NCI-H446 treated with DMSO at 0.1 percent for 48 hours (cell line): ENCODE measurements at regions not wholly inside any gene's neighbourhood (a gene's known extent, or its start where the extent isn't known, plus 50 kb on each side); places are given as distances from the start of the nearest gene placed in this dataset.

Source experiments
- DNase-seq: peaks from one replicate; lab custom pipeline; 2025; lab: John Stamatoyannopoulos, UW

DNA sequence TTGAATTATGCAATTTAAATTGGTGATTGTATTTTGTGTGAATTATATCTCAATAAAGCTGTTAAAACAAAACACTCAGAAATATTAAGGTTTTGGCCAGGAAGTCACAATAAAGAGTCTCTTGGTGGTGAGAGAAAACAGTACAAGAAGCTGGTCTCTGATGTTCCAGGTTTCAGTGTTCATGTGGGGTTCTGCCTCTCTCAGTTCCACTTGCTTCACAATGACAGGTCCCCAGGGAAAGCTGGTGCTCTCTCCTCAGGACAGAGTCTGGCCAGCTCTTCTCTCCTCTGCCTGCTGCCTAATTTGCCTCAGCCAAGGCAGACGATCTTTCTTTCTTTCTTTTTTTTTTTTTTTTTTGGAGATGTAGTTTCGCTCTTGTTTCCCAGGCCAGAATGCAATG, 342.9 kb upstream of the PLXNA2 start:
- DNase-seq = no peak

GRCh38 chr1:208593306-208594006, 349.3 kb upstream of the PLXNA2 start:
- no peak for DNase-seq

- DNase-seq = no peak
Observed at GRCh38 chr1:208595236-208595635, 351.1 kb upstream of the PLXNA2 start.

GRCh38 chr1:208595745-208596144, 351.6 kb upstream of the PLXNA2 start:
- DNase-seq = peak; percentile 19

GRCh38 chr1:208597571-208597970, 353.4 kb upstream of the PLXNA2 start:
- no peak for DNase-seq

DNA sequence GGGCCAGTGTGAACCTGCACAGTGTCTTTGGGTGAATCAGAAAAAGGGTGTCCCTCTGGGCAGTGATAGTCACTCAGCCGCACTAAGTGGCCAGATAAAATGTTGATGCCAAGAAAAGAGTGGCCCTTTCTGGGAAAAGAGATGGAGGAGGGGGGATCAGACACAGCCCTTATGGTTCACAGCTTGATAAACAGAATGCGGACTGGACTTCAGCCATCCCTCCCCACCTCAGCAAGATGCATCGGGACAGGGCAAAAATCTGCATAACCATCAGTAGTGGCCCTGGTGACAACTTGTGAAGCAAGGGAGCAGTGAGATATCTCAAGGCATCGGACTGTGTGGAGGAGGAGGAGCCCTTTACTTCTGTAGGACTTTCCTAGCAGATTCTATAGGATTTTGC, 353.8 kb upstream of the PLXNA2 start:
- no peak for DNase-seq

DNA sequence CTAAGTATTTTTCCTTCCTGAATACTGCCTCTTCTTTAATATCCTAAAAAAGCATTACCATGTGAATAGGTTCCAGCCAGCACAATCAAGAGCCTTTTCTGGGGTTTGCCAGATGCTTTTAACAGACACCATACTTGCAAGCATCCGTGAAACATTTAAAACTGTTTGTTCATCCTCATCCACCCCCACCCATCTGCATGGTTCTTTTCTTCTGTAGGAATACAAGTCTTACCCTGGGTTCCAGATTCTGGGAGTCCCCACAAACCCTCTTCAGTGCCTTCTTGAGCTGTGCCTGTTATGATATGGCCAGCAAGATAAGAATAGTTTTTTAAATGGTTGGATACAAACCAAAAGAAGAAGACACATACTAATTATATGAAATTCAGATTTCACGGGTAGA, 354.9 kb upstream of the PLXNA2 start:
- DNase-seq = no peak

GRCh38 chr1:208600456-208601190, 356.4 kb upstream of the PLXNA2 start:
- DNase-seq = no peak

- DNase-seq = no peak
Observed at GRCh38 chr1:208601561-208601960, 357.4 kb upstream of the PLXNA2 start.

DNA sequence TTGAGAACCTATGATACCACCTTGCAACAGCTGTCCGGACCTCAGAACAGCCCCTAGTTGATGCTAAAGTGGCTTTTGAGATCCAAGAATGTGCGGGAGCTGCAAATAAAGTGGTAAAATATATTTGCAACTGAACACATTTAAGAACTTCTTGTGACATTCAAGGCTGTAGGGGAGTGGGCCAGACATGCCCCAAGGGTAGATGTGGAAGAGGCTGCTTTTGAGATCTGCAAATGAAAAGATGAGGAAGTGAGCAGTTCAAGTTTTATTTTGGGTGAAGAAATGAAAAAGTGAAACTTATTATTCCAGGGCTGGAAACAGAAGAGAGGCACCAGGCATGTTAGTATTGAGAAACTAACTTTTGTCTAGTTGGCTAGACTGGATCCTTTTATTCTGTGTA, 359.5 kb upstream of the PLXNA2 start:
- no peak for DNase-seq

DNA sequence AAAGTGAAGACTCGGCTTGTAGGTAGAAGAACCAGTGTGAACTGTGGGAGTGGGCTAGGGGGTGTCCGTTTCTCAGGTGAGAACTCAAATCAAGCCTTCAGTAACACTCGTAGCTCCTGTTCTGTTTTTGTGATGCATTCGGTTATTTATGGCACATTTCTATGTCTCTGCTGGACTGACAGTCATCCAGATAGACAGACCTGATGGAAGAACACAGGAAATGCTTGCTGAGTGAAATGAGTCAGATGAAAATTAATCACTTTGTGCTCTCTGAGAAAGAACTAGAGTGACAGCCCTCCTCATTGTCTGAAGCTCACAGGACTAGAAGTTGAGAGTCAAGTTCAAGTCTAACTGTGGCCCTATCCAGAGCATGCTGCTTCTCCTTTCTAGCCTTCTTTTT, 360.1 kb upstream of the PLXNA2 start:
- no peak for DNase-seq

GRCh38 chr1:208606959-208607358, 362.8 kb upstream of the PLXNA2 start:
- no peak for DNase-seq

DNA sequence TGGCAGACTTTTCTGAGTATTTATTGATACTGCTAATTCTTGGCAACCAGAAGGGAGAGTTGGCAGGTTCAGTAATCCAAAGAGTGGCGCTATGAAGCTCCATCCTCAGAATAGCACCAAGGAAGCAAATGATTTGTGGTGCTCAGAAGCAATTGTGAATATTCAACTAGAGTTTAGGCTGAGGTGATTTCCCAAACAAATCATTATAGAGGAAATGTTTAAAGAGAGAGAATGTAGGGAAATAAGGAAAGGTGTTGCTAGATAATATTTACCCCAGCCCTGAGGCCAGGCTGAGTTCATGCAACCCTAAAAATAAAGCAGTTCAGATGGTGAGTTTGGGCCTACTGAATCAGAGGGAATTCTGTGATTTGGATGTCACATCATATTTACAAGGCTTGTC, 363.4 kb upstream of the PLXNA2 start:
- no peak for DNase-seq

DNA sequence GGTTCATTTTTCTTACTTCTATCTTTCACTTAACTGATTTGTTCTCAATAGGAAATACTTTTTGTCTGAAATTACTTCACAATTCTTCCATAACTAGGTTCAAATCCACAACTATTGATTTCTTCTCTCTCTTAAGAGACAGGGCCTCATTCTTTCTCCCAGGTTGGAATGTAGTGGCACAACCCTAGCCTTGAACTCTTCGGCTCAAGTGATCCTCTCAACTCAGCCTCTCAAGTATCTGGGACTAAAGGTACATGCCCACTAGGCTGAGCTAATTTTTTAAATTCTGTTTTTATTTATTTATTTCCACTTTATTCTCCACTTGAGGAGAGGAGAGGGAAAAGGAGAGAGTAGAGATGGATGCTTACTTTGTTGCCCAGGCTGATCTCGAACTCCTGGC, 370.4 kb upstream of the PLXNA2 start:
- no peak for DNase-seq

DNA sequence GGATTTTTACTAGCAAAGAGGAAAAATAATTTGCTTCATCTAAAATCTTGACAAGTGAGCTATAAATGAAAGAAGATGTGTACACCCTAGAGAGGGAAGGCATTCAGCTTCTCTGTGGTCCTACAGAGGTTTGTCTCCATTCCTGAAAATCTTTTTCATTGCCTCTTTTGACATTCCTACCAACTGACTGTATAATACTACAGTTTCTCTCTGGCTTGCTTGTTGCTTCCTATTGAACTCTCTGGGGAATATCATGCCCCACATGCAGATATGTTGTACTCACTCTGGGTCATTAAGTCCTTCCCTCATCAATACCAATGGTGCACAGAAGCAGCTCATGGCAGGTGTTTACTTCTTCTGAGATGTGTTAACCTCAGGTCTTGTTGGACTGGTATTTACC, 371.2 kb upstream of the PLXNA2 start:
- DNase-seq = no peak

DNA sequence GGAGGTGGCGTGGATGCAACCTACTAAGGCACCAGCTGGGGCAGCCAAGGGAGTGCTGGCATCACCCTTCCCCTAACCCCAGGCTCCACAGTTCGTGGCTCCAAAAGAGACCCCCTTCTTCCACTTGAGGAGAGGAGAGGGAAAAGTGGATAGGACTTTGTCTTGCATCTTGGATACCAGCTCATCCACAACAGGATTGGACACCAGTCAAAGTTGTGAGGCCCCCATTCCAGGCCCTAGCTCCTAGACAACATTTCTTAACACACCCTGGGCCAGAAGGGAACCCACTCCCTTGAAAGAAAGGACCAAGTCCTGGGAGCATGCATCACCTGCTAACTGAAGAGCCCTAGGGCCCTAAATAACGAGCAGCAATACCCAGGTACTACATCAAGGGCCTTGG, 372.6 kb upstream of the PLXNA2 start:
- no peak for DNase-seq

DNA sequence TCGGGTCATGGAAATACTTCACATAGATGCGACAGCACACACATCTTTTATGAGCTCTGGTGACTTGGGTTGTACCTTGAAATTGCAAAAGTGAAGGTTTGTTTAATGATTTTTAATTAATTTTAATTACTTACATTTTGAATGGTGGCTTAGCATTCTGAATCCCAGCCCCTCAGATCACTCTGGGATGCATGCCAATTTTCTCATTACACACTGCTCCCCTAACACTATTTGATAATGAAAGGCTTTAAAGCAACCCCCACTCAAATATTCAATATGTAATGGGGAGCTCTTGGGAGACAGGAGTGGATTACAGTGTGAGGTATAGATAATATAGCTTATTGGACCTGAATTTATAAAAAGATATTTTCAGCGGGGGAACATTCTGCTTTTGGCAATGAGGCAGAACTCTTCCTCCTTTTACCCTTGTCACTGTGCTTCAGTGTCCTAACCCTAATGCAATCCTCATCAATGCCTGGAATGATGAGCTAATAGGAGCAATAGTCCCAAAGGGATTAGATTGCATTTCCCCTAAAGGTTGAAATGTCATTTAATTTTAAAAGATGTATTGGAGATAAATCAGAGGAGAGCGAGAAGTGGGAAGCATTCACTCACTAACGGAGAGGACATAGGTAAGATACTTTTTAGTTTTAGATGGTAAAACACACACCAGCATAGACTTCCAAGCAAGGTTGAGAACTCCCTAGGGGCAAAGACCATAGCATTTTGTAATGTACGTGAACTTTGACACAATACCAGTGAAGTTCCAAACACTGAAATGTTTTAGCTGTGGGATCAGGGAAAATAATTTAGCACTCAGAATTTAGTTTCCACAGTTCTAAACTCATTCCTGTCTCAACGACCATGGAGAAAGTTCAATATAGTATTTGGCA, 384.1 kb upstream of the PLXNA2 start:
- DNase-seq = no peak

GRCh38 chr1:208631092-208631491, 386.9 kb upstream of the PLXNA2 start:
- no peak for DNase-seq

DNA sequence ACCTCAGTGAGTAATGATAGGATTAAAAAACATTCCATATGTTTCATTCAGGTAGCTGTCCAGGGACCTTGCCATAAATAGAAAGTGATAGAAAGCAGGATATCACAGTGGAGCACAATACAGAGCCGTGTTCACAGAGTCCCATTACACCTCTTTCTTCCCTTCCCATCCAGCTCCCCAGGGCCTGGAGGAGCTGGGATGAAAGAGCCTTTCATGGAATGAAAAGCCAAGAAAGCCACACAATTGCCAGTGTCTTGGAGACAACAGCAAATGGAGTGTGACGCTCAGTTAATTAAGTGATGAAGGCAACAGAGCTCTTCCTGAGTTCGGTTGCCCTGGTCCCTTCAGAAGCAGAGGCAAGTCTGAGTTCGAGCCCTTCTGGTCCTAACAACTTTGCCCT, 387.3 kb upstream of the PLXNA2 start:
- no peak for DNase-seq

- DNase-seq = no peak
Observed at GRCh38 chr1:208634346-208635140, 390.4 kb upstream of the PLXNA2 start.

DNA sequence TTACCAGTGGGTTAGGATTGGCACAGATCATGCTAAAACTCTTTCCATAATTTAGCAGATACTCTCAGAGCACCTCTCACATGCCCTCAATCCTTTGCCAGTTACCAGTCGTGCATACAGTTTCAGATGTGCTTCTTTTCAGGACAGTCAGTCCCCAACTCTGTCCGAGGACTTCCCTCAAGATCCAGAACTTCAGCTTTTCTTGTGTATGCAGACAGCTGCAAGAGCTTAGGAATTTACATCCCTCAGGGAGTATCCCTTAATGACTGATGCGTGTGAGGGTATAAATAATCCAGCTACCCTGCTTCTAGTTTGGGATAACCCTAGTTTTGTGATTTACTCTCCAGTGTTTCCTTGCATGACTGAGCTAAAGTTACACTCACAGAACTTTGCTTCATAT, 393.0 kb upstream of the PLXNA2 start:
- DNase-seq = no peak

DNA sequence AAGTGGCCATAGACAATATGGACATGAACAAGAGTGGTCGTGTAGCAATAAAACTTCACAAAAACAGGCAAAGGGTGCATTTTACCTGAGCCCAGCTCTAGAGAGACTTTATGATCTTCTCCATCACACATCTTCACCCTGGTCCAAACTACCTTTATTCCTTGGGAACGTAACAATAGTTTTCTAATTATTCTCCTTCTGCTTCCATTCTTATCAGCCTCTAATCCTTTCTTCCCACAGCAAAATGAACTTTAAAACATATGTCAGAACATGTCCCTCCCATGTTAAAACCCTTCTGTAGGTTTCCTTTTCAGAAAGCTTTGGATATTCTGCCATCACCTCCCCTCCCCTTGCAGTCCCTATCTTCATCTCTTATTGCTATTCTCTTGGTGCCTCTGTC, 395.2 kb upstream of the PLXNA2 start:
- no peak for DNase-seq
